Fibroblast of upper back skin (primary cell): ENCODE measurements at regions not wholly inside any gene's neighbourhood (a gene's known extent, or its start where the extent isn't known, plus 50 kb on each side); places are given as distances from the start of the nearest gene placed in this dataset.

Experiments
- DNase-seq: peaks from one replicate; pipeline ENCODE4 v3.0.0-alpha.2; 2013

GRCh38 chr12:116404913-116405611 lies 127.6 kb upstream of the MED13L start:
- no peak for DNase-seq

- DNase-seq = peak; percentile 77
Observed at GRCh38 chr12:116406529-116406928, 129.0 kb upstream of the MED13L start.

- DNase-seq = no peak
Observed at GRCh38 chr12:116408489-116409250, 131.2 kb upstream of the MED13L start.

GRCh38 chr12:116411977-116412376 lies 134.5 kb upstream of the MED13L start:
- DNase-seq = no peak

GRCh38 chr12:116414891-116415290 lies 137.4 kb upstream of the MED13L start:
- DNase-seq = no peak

- no peak for DNase-seq
Observed at GRCh38 chr12:116415408-116416108, 138.1 kb upstream of the MED13L start.

GRCh38 chr12:116416166-116416565 lies 138.7 kb upstream of the MED13L start:
- DNase-seq = peak; percentile 21

- no peak for DNase-seq
Observed at GRCh38 chr12:116418551-116418950, 140.6 kb upstream of the MAP1LC3B2 start.

- DNase-seq = no peak
Observed at GRCh38 chr12:116420227-116420880, 138.8 kb upstream of the MAP1LC3B2 start.

GRCh38 chr12:116421785-116422538 lies 137.2 kb upstream of the MAP1LC3B2 start:
- no peak for DNase-seq

GRCh38 chr12:116423094-116423493 lies 136.1 kb upstream of the MAP1LC3B2 start:
- DNase-seq = peak; percentile 80

- DNase-seq = no peak
Observed at GRCh38 chr12:116425256-116426193, 133.7 kb upstream of the MAP1LC3B2 start.

- peak; percentile 100 for DNase-seq
Observed at GRCh38 chr12:116426391-116427136, 132.6 kb upstream of the MAP1LC3B2 start.

GRCh38 chr12:116427200-116427930 lies 131.8 kb upstream of the MAP1LC3B2 start:
- no peak for DNase-seq

GRCh38 chr12:116429826-116430360 lies 129.3 kb upstream of the MAP1LC3B2 start:
- peak; percentile 80 for DNase-seq

- DNase-seq = no peak
Observed at GRCh38 chr12:116430911-116431565, 128.1 kb upstream of the MAP1LC3B2 start.

- DNase-seq = no peak
Observed at GRCh38 chr12:116431677-116432300, 127.4 kb upstream of the MAP1LC3B2 start.

- DNase-seq = peak; percentile 79
Observed at GRCh38 chr12:116432314-116432750, 126.8 kb upstream of the MAP1LC3B2 start.
